ENCODE measurements at regions not wholly inside any gene's neighbourhood (a gene's known extent, or its start where the extent isn't known, plus 50 kb on each side); places are given as distances from the start of the nearest gene placed in this dataset.

DNA sequence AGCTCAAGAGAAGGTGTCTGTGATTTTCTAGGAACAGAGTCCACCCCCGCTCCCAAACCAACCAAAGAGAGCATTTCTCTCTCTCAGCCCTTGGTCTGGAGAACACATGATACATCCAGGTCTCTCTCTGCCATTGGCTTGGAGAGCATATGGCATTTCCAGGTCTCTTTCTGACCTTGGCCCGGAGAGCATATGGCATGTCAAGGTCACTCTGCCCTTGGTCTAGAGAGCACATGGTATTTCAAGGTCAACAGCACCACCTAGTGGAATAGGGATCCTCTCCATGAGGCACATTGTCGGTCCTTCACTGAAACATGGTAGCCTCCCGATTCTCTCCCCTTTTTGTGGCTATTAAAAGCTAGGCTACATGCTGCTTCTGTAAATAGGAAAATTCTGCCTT, 437.7 kb upstream of the OLFM3 start:
- TF ChIP-seq, protein P1, sequence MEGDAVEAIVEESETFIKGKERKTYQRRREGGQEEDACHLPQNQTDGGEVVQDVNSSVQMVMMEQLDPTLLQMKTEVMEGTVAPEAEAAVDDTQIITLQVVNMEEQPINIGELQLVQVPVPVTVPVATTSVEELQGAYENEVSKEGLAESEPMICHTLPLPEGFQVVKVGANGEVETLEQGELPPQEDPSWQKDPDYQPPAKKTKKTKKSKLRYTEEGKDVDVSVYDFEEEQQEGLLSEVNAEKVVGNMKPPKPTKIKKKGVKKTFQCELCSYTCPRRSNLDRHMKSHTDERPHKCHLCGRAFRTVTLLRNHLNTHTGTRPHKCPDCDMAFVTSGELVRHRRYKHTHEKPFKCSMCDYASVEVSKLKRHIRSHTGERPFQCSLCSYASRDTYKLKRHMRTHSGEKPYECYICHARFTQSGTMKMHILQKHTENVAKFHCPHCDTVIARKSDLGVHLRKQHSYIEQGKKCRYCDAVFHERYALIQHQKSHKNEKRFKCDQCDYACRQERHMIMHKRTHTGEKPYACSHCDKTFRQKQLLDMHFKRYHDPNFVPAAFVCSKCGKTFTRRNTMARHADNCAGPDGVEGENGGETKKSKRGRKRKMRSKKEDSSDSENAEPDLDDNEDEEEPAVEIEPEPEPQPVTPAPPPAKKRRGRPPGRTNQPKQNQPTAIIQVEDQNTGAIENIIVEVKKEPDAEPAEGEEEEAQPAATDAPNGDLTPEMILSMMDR (IDR thresholded peaks at IDR 0.05; ENCODE audit: poor library complexity) = peak; percentile 51
- TF ChIP-seq EZH2 (IDR thresholded peaks at IDR 0.05; ENCODE audit: borderline replicate concordance) = no peak
- no peak for TF ChIP-seq EZH2phosphoT487 (IDR thresholded peaks at IDR 0.05; ENCODE audit: low read depth, severe bottlenecking, unreplicated experiment)
